ENCODE measurements at regions not wholly inside any gene's neighbourhood (a gene's known extent, or its start where the extent isn't known, plus 50 kb on each side); places are given as distances from the start of the nearest gene placed in this dataset.

- intact Hi-C loops (cut with DNase I, micrococcal nuclease), result no loop called here
- TF ChIP-seq CTCF (IDR thresholded peaks at IDR 0.05), result no peak
- no peak for ATAC-seq
- no peak overlapping the region for H3K4me3 ChIP-seq
- no peaks in the 10 kb centered on the region for H3K9me3 ChIP-seq
- no peak for DNase-seq
- no peaks in the 10 kb centered on the region for H3K4me1 ChIP-seq (ENCODE audit: low read depth)
- H3K36me3 ChIP-seq (ENCODE audit: low read depth), result no peaks in the 10 kb centered on the region
Measured at GRCh38 chr21:16928439-16928838, 584.4 kb upstream of the CXADR start.

GRCh38 chr21:16932314-16932713, 580.5 kb upstream of the CXADR start:
- intact Hi-C loops (cut with DNase I, micrococcal nuclease), result no loop called here
- no peaks in the 10 kb centered on the region for H3K36me3 ChIP-seq (ENCODE audit: low read depth)
- ATAC-seq, result no peak
- H3K9me3 ChIP-seq, result no peaks in the 10 kb centered on the region
- DNase-seq, result no peak
- no peak for TF ChIP-seq CTCF (IDR thresholded peaks at IDR 0.05)
- H3K4me3 ChIP-seq, result no peak overlapping the region
- H3K4me1 ChIP-seq (ENCODE audit: low read depth), result no peaks in the 10 kb centered on the region

- no peak for TF ChIP-seq CTCF (IDR thresholded peaks at IDR 0.05)
- H3K4me1 ChIP-seq (ENCODE audit: low read depth), result no peaks in the 10 kb centered on the region
- no peak for ATAC-seq
- no peak overlapping the region for H3K4me3 ChIP-seq
- H3K9me3 ChIP-seq, result no peaks in the 10 kb centered on the region
- intact Hi-C loops (cut with DNase I, micrococcal nuclease), result no loop called here
- no peaks in the 10 kb centered on the region for H3K36me3 ChIP-seq (ENCODE audit: low read depth)
- DNase-seq, result peak in 1 of 3 donors; percentile 2
Measured at GRCh38 chr21:16942703-16943102, 570.1 kb upstream of the CXADR start.

GRCh38 chr21:16943231-16943630, 569.6 kb upstream of the CXADR start:
- intact Hi-C loops (cut with DNase I, micrococcal nuclease), result no loop called here
- Histone ChIP-seq H3K36me3 (ENCODE audit: low read depth) (no peaks in the 10 kb centered on the region), H3K9me3 (no peaks in the 10 kb centered on the region), H3K4me1 (ENCODE audit: low read depth) (no peaks in the 10 kb centered on the region), H3K4me3 (no peak overlapping the region)
- DNase-seq (no peak), ATAC-seq (no peak)
- TF ChIP-seq CTCF (IDR thresholded peaks at IDR 0.05), result no peak

GRCh38 chr21:16945580-16945979, 567.3 kb upstream of the CXADR start:
- no peak for DNase-seq
- no peaks in the 10 kb centered on the region for H3K4me1 ChIP-seq (ENCODE audit: low read depth)
- TF ChIP-seq CTCF (IDR thresholded peaks at IDR 0.05), result no peak
- H3K36me3 ChIP-seq (ENCODE audit: low read depth), result no peaks in the 10 kb centered on the region
- ATAC-seq, result no peak
- H3K9me3 ChIP-seq, result no peaks in the 10 kb centered on the region
- intact Hi-C loops (cut with DNase I, micrococcal nuclease), result no loop called here
- H3K4me3 ChIP-seq, result no peak overlapping the region

GRCh38 chr21:16956824-16957223, 556.0 kb upstream of the CXADR start:
- no peak for TF ChIP-seq CTCF (IDR thresholded peaks at IDR 0.05)
- Histone ChIP-seq H3K36me3 (ENCODE audit: low read depth) (no peaks in the 10 kb centered on the region), H3K9me3 (no peaks in the 10 kb centered on the region), H3K4me1 (ENCODE audit: low read depth) (no peaks in the 10 kb centered on the region), H3K4me3 (no peak overlapping the region)
- no peak for DNase-seq
- ATAC-seq, result no peak
- intact Hi-C loops (cut with DNase I, micrococcal nuclease), result no loop called here

All from mucosa of descending colon (tissue), 3 donors.